GM12878 (cell line): ENCODE measurements at regions not wholly inside any gene's neighbourhood (a gene's known extent, or its start where the extent isn't known, plus 50 kb on each side); places are given as distances from the start of the nearest gene placed in this dataset.

Source experiments
- ASH2L ChIP-seq: fragments of 300-600, 200-600 bp; sonication (generic); IDR thresholded peaks from 2 replicates; pipeline ENCODE4 v1.6.1; 2017; ENCODE audit warnings: low read depth, mild to moderate bottlenecking, borderline replicate concordance
- NRF1 ChIP-seq: conservative IDR thresholded peaks from 2 replicates; pipeline ENCODE4 v1.6.1; 2011; ENCODE audit warnings: mild to moderate bottlenecking, low read depth, low read length, improper control_type of control experiment
- REST ChIP-seq: IDR thresholded peaks from 2 replicates; pipeline ENCODE4 v1.6.1; 2012; ENCODE audit warnings: mild to moderate bottlenecking, low read depth, low read length
- YY1 ChIP-seq: IDR thresholded peaks from 2 replicates; pipeline ENCODE4 v1.6.1; 2011; ENCODE audit warnings: low read depth, mild to moderate bottlenecking, low read length
- ZBTB40 ChIP-seq: fragments of 450-650 bp; IDR thresholded peaks from 2 replicates; pipeline ENCODE4 v1.6.1; 2016; ENCODE audit warnings: mild to moderate bottlenecking, moderate library complexity, borderline replicate concordance
- TF ChIP-seq, protein P1 (sequence below): IDR thresholded peaks from 2 replicates; pipeline ENCODE4 v1.6.1; 2011; ENCODE audit warnings: borderline replicate concordance, low read depth, mild to moderate bottlenecking, moderate library complexity, mixed read lengths, low read length; ENCODE audit not compliant: insufficient read depth; ENCODE audit errors: extremely low read length

DNA sequence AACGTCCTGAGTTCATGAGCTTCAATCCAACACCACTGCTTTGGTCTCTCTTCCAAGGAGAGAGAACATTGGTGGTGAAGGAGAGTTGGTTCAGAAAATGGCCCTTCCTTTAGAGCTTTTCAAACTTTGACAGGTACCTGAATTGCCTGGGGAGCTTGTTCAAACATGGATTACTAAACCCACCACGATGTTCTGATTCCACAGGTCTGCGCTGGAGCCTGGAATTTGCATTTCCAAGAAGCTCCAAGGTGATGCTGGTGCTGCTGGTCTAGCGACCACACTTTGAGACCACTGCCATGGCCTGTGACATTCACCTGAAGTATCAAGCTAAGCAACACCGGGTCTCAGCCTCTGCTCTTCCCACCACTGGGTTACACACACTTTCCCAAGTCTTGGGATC, 60.2 kb downstream of the GSX1 start (continued):
- TF ChIP-seq ASH2L = no peak
- no peak for TF ChIP-seq NRF1
- no peak for TF ChIP-seq YY1
- TF ChIP-seq, protein P1, sequence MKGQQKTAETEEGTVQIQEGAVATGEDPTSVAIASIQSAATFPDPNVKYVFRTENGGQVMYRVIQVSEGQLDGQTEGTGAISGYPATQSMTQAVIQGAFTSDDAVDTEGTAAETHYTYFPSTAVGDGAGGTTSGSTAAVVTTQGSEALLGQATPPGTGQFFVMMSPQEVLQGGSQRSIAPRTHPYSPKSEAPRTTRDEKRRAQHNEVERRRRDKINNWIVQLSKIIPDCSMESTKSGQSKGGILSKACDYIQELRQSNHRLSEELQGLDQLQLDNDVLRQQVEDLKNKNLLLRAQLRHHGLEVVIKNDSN = no peak
- TF ChIP-seq ZBTB40 = no peak
- no peak for TF ChIP-seq REST
